IMR-90 (cell line): ENCODE measurements at regions not wholly inside any gene's neighbourhood (a gene's known extent, or its start where the extent isn't known, plus 50 kb on each side); places are given as distances from the start of the nearest gene placed in this dataset.

Experiments used
- ATAC-seq: fragments of 200-7000 bp; cut with Tn5 transposase; 2 replicates; pipeline ENCODE4 v1.9.1; 2020; ENCODE audit warnings: low read depth, mild to moderate bottlenecking, moderate library complexity
- BruUV-seq: library from RNA; stranded (reverse); fragments of 400-500 nt; replicated peaks from 2 replicates; lab custom pipeline; 2021; lab: Mats Ljungman, UMichigan
- CTCF ChIA-PET: fragments of 300-600 bp; formaldehyde crosslinking; extraction: SDS; loops from one replicate; lab custom pipeline; 2021; ENCODE audit warnings: antibody characterized with exemption; lab: Yijun Ruan, JAX
- POLR2A ChIA-PET: fragments of 300-600 bp; sonication (Branson Sonifier 250); formaldehyde crosslinking; loops from one replicate; lab custom pipeline; 2022; ENCODE audit warnings: antibody characterized with exemption; ENCODE audit not compliant: unreplicated experiment; lab: Charles Lee
- DNase-seq: peaks from one replicate; pipeline ENCODE4 v3.0.0; 2013
- H2AFZ ChIP-seq: replicated peaks from 2 replicates; pipeline ENCODE3; 2013; ENCODE audit warnings: low read length, mild to moderate bottlenecking; ENCODE audit not compliant: poor library complexity
- H2AK5ac ChIP-seq: 2 replicates; pipeline ENCODE4 v1.6.1; 2013; ENCODE audit warnings: low read depth, low read length, inconsistent platforms
- H2AK9ac ChIP-seq: replicated peaks from 2 replicates; pipeline ENCODE3; 2013; ENCODE audit warnings: mild to moderate bottlenecking, low read depth, low read length, moderate library complexity; ENCODE audit not compliant: poor library complexity
- H2BK120ac ChIP-seq: 2 replicates; pipeline ENCODE4 v1.6.1; 2013; ENCODE audit warnings: low read depth, low read length, inconsistent platforms
- H2BK15ac ChIP-seq: 3 replicates; pipeline ENCODE4 v1.6.1; 2013; ENCODE audit warnings: low read depth, low read length, inconsistent platforms
- H2BK20ac ChIP-seq: 2 replicates; pipeline ENCODE4 v1.6.1; 2013; ENCODE audit warnings: low read depth, mild to moderate bottlenecking, inconsistent platforms, low read length, moderate library complexity
- H2BK5ac ChIP-seq: 2 replicates; pipeline ENCODE4 v1.6.1; 2013; ENCODE audit warnings: mild to moderate bottlenecking, low read depth, low read length, inconsistent platforms; ENCODE audit not compliant: poor library complexity, severe bottlenecking
- H3K14ac ChIP-seq: replicated peaks from 2 replicates; pipeline ENCODE4 v1.6.1; 2013; ENCODE audit warnings: low read depth, low read length, inconsistent platforms
- H3K18ac ChIP-seq: 2 replicates; pipeline ENCODE4 v1.6.1; 2013; ENCODE audit warnings: low read depth, low read length, control low read depth
- H3K23ac ChIP-seq: 2 replicates; pipeline ENCODE4 v1.6.1; 2013; ENCODE audit warnings: low read depth, low read length, inconsistent platforms
- H3K27ac ChIP-seq: 2 replicates; pipeline ENCODE4 v1.5.1; 2013; ENCODE audit warnings: mild to moderate bottlenecking, control low read depth, low read length; ENCODE audit not compliant: insufficient read depth
- H3K27me3 ChIP-seq: 2 replicates; pipeline ENCODE4 v1.6.1; 2013; ENCODE audit warnings: low read length; ENCODE audit not compliant: control insufficient read depth, insufficient read depth
- H3K36me3 ChIP-seq: 2 replicates; pipeline ENCODE4 v1.6.1; 2013; ENCODE audit warnings: low read length, mixed read lengths; ENCODE audit not compliant: control insufficient read depth, insufficient read depth
- H3K4ac ChIP-seq: 2 replicates; pipeline ENCODE4 v1.6.1; 2013; ENCODE audit warnings: low read depth, low read length, inconsistent platforms
- H3K4me1 ChIP-seq: 2 replicates; pipeline ENCODE4 v1.6.1; 2013; ENCODE audit warnings: low read length, mixed read lengths; ENCODE audit not compliant: control insufficient read depth, insufficient read depth
- H3K4me2 ChIP-seq: 2 replicates; pipeline ENCODE4 v1.6.1; 2013; ENCODE audit warnings: low read depth, mild to moderate bottlenecking, control low read depth, low read length, moderate library complexity
- H3K4me3 ChIP-seq: 2 replicates; pipeline ENCODE4 v1.5.1; 2013; ENCODE audit warnings: low read depth, mild to moderate bottlenecking, control low read depth, low read length, moderate library complexity; ENCODE audit not compliant: insufficient read depth
- H3K56ac ChIP-seq: 2 replicates; pipeline ENCODE4 v1.6.1; 2013; ENCODE audit warnings: low read length, inconsistent platforms; ENCODE audit not compliant: insufficient read depth; ENCODE audit errors: extremely low read depth
- H3K79me1 ChIP-seq, 2 experiments: 2 replicates each; pipeline ENCODE4 v1.6.1; 2013; ENCODE audit warnings: low read length in 2 of 2, inconsistent platforms in 1 of 2, low read depth in 1 of 2
- H3K9ac ChIP-seq: 2 replicates; pipeline ENCODE4 v1.6.1; 2013; ENCODE audit warnings: low read depth, low read length, control low read depth
- H3K9me1 ChIP-seq: 2 replicates; pipeline ENCODE4 v1.6.1; 2013; ENCODE audit warnings: low read length, inconsistent platforms; ENCODE audit not compliant: insufficient read depth
- H3K9me3 ChIP-seq: 2 replicates; pipeline ENCODE4 v1.6.1; 2013; ENCODE audit warnings: low read length; ENCODE audit not compliant: control insufficient read depth, insufficient read depth
- H4K20me1 ChIP-seq: 2 replicates; pipeline ENCODE4 v1.6.1; 2013; ENCODE audit warnings: low read length, inconsistent platforms; ENCODE audit not compliant: insufficient read depth
- H4K5ac ChIP-seq: 2 replicates; pipeline ENCODE4 v1.6.1; 2013; ENCODE audit warnings: mild to moderate bottlenecking, low read depth, low read length, control low read depth
- H4K8ac ChIP-seq, 2 experiments: 2 replicates each; pipeline ENCODE4 v1.6.1; 2013; ENCODE audit warnings: low read depth in 2 of 2, low read length in 2 of 2, control low read depth in 1 of 2, inconsistent platforms in 1 of 2
- H4K91ac ChIP-seq: 2 replicates; pipeline ENCODE4 v1.6.1; 2013; ENCODE audit warnings: low read depth, low read length, inconsistent platforms; ENCODE audit not compliant: insufficient read depth
- BHLHE40 ChIP-seq: fragments of 150-350 bp; IDR thresholded peaks from 2 replicates; pipeline ENCODE4 v1.6.1; 2016; ENCODE audit warnings: mild to moderate bottlenecking, low read depth, low read length
- CEBPB ChIP-seq: IDR thresholded peaks from 2 replicates; pipeline ENCODE4 v1.6.1; 2012; ENCODE audit warnings: low read depth, low read length, improper control_type of control experiment
- SMC3 ChIP-seq: fragments of 150-350 bp; IDR thresholded peaks from 2 replicates; pipeline ENCODE4 v1.6.1; 2016; ENCODE audit warnings: low read depth, mild to moderate bottlenecking, antibody characterized with exemption, low read length, moderate library complexity
- dilution Hi-C: fragments of 300-500 bp; cut with HindIII; formaldehyde crosslinking; loops from one replicate; pipeline ENCODE4 v1.14.3; 2018; ENCODE audit warnings: low sequenced_read_pairs; ENCODE audit not compliant: unreplicated experiment
- in situ Hi-C: fragments of 300-500 bp; cut with MboI; formaldehyde crosslinking; loops from 3 replicates; pipeline ENCODE4 v1.14.3; 2019; ENCODE audit warnings: low sequenced_read_pairs, inconsistent platforms, mixed read lengths
- intact Hi-C: fragments of 100-400 bp; cut with micrococcal nuclease; formaldehyde crosslinking; loops from 2 replicates; pipeline ENCODE4 v1.10.0; 2022

- in situ Hi-C loops (no loop called here), dilution Hi-C loops (no loop called here), intact Hi-C loops (no loop called here)
- H4K91ac ChIP-seq = no peak overlapping the region
- no peak overlapping the region for H3K4me3 ChIP-seq
- H3K14ac ChIP-seq = no peak overlapping the region
- H3K23ac ChIP-seq = no peak overlapping the region
- H4K8ac ChIP-seq = no peak overlapping the region
- no peak overlapping the region for H2BK15ac ChIP-seq
- no peaks in the 10 kb centered on the region for H3K79me1 ChIP-seq
- H2BK120ac ChIP-seq = no peak overlapping the region
- no peak overlapping the region for H3K9ac ChIP-seq
- no peaks in the 10 kb centered on the region for H4K20me1 ChIP-seq
- no peak overlapping the region for H2BK20ac ChIP-seq
- no TSS peak for BruUV-seq
- TF ChIP-seq CEBPB = no peak
- no peak for TF ChIP-seq SMC3
- no peak for TF ChIP-seq BHLHE40
- H2AK9ac ChIP-seq = no peak overlapping the region
- H3K27ac ChIP-seq = no peak overlapping the region
- H3K27me3 ChIP-seq = no peaks in the 10 kb centered on the region
- H3K18ac ChIP-seq = no peak overlapping the region
- DNase-seq (peak; percentile 37), ATAC-seq (no peak; the same call in 1 of the 2 replicates)
- H3K4me1 ChIP-seq = peaks cover 5% of the 10 kb centered on the region; the same call in 1 of the 2 replicates
- CTCF ChIA-PET = no interaction called here
- POLR2A ChIA-PET = no interaction called here
- H3K9me1 ChIP-seq = no peaks in the 10 kb centered on the region
- H2AFZ ChIP-seq = no peak overlapping the region
- no peak overlapping the region for H3K4ac ChIP-seq
- H2AK5ac ChIP-seq = no peak overlapping the region
- peaks cover 5% of the 10 kb centered on the region for H3K9me3 ChIP-seq
- no peaks in the 10 kb centered on the region for H3K36me3 ChIP-seq
- no peak overlapping the region for H4K5ac ChIP-seq
- no peak overlapping the region for H2BK5ac ChIP-seq
- H3K56ac ChIP-seq = no peak overlapping the region
- H3K4me2 ChIP-seq = no peak overlapping the region
Measured at GRCh38 chr3:110293660-110294059, 778.0 kb upstream of the NECTIN3 start.
